ENCODE measurements at regions not wholly inside any gene's neighbourhood (a gene's known extent, or its start where the extent isn't known, plus 50 kb on each side); places are given as distances from the start of the nearest gene placed in this dataset.

GRCh38 chr20:56157530-56158203 is 90.9 kb upstream of the MC3R start:
- no peak for TF ChIP-seq CTCF (IDR thresholded peaks at IDR 0.05)
- TF ChIP-seq POLR2A (IDR thresholded peaks at IDR 0.05) = no peak
